ENCODE measurements at regions not wholly inside any gene's neighbourhood (a gene's known extent, or its start where the extent isn't known, plus 50 kb on each side); places are given as distances from the start of the nearest gene placed in this dataset.

- no peak for DNase-seq
- ATAC-seq: no peak
These were observed 348.9 kb upstream of the CBLB start for GRCh38 chr3:106217745-106218144.

- DNase-seq (no peak), ATAC-seq (no peak)
These were observed 358.3 kb upstream of the CBLB start for GRCh38 chr3:106227068-106227467.

- peak; percentile 51 for ATAC-seq
- DNase-seq: no peak
These were observed 359.5 kb upstream of the CBLB start for GRCh38 chr3:106228271-106228670.

- ATAC-seq (no peak), DNase-seq (no peak)
These were observed 360.9 kb upstream of the CBLB start for GRCh38 chr3:106229495-106230278.

- ATAC-seq: peak; percentile 80
- DNase-seq: no peak
These were observed 362.3 kb upstream of the CBLB start for GRCh38 chr3:106231086-106231485.

GRCh38 chr3:106232956-106233355, 364.1 kb upstream of the CBLB start:
- no peak for DNase-seq

GRCh38 chr3:106239195-106239697, 370.4 kb upstream of the CBLB start:
- no peak for ATAC-seq
- DNase-seq: no peak

More at GRCh38 chr3:106232956-106233355, 364.1 kb upstream of the CBLB start:
- ATAC-seq: no peak

- ATAC-seq (no peak), DNase-seq (no peak)
These were observed 372.8 kb upstream of the CBLB start for GRCh38 chr3:106241593-106241992.

- DNase-seq (no peak), ATAC-seq (peak; percentile 72)
These were observed 374.0 kb upstream of the CBLB start for GRCh38 chr3:106242781-106243180.

- DNase-seq (no peak), ATAC-seq (no peak)
These were observed 376.6 kb upstream of the CBLB start for GRCh38 chr3:106245400-106245799.

- DNase-seq (no peak), ATAC-seq (peak; percentile 81)
These were observed 379.3 kb upstream of the CBLB start for GRCh38 chr3:106247902-106248684.

- ATAC-seq (no peak), DNase-seq (no peak)
These were observed 380.3 kb upstream of the CBLB start for GRCh38 chr3:106249159-106249558.

GRCh38 chr3:106249981-106250380, 381.2 kb upstream of the CBLB start:
- ATAC-seq (no peak), DNase-seq (no peak)

GRCh38 chr3:106251160-106251892, 382.5 kb upstream of the CBLB start:
- ATAC-seq: no peak
- DNase-seq: no peak

- DNase-seq (no peak), ATAC-seq (peak; percentile 36)
These were observed 387.0 kb upstream of the CBLB start for GRCh38 chr3:106255870-106256248.

GRCh38 chr3:106256249-106256957, 387.6 kb upstream of the CBLB start:
- ATAC-seq: no peak
- DNase-seq: no peak

GRCh38 chr3:106257172-106257571, 388.4 kb upstream of the CBLB start:
- no peak for ATAC-seq
- DNase-seq: no peak

GRCh38 chr3:106261396-106261795, 392.6 kb upstream of the CBLB start:
- no peak for DNase-seq
- ATAC-seq: no peak

- ATAC-seq (no peak), DNase-seq (no peak)
These were observed 393.3 kb upstream of the CBLB start for GRCh38 chr3:106261915-106262683.

GRCh38 chr3:106263011-106263410, 394.2 kb upstream of the CBLB start:
- DNase-seq (no peak), ATAC-seq (no peak)

- ATAC-seq (no peak), DNase-seq (no peak)
These were observed 394.7 kb upstream of the CBLB start for GRCh38 chr3:106263546-106263945.
